GM12873 (cell line): ENCODE measurements at regions not wholly inside any gene's neighbourhood (a gene's known extent, or its start where the extent isn't known, plus 50 kb on each side); places are given as distances from the start of the nearest gene placed in this dataset.

Experiments
- CTCF ChIP-seq: IDR thresholded peaks from 2 replicates; pipeline ENCODE4 v1.5.1; 2012; ENCODE audit warnings: low read depth, mild to moderate bottlenecking, moderate library complexity, low read length, control low read depth; ENCODE audit not compliant: insufficient read depth; ENCODE audit errors: missing control alignments

DNA sequence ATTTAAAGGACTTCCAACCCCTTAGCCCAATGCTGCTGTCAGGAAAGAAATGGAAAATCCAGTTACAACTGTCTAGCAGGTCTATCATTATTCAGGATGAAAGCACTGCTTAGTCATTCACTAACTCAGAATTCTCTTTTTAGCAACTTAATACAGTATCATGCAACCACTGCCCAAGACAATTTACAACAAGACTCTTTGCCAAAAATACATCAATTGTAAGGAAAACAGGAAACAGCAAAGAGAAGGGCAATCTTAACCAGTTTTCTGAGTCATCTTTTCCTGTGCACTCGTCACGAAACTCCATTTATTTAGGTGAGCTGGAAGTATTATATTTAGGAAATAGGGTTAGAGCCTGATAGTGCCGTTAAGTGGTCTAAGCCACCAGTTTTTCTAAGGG, 1197.7 kb upstream of the CITED2 start:
- no peak for TF ChIP-seq CTCF

DNA sequence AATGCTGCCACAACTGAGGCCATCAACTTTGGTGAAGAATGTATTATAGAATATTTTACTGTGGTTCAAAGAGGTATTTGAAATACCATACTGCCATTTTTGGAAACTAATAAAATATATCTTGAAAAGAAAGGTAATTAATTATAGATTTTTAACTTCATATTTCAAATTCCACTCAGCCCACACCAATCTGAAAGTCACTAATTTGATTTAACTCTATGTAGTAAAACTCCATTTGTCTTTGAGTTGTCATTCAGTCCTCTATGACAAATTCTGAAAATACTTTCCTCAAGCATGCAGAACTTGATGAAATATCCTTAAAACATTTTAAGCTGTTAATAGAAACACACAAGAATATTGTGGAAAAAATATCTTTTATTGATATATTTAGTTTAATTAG, 1196.7 kb upstream of the CITED2 start:
- no peak for TF ChIP-seq CTCF

GRCh38 chr6:140567466-140567865, 1193.0 kb upstream of the CITED2 start:
- no peak for TF ChIP-seq CTCF

- no peak for TF ChIP-seq CTCF
Measured at GRCh38 chr6:140566781-140567277, 1192.4 kb upstream of the CITED2 start.

- TF ChIP-seq CTCF, result no peak
Measured at GRCh38 chr6:140563728-140564127, 1189.3 kb upstream of the CITED2 start.

- TF ChIP-seq CTCF, result no peak
Measured at GRCh38 chr6:140561701-140562100, 1187.3 kb upstream of the CITED2 start.

DNA sequence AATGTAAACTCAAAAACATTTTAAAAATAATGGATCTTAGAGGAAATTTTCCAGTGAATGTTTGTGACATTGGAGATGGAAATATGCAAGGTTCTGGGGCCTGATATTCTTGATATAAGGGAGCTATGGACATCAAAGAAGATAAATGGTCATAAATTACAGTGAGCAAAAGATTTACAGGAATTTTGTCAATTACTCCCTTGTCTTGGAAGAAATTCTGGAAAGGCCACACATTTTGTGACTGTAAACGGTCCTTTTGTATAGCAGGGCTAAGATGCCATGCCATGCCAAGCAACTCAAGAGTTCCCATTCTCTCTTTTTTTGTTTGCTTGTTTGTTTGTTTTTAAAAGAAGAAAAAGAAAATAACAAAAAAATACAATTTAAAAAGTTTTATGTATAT, 1186.2 kb upstream of the CITED2 start:
- TF ChIP-seq CTCF, result no peak
